Stimulated activated CD4-positive, alpha-beta T cell treated with anti-CD3 and anti-CD28 coated beads, Interleukin-2, amount 100 ng/mL, for 4 hours (primary cell): ENCODE measurements at regions not wholly inside any gene's neighbourhood (a gene's known extent, or its start where the extent isn't known, plus 50 kb on each side); places are given as distances from the start of the nearest gene placed in this dataset.
"Not testable (repeated sequence)": the region's sequence is repeated elsewhere in the genome, so short reads cannot be mapped to it uniquely, and the experiment has no call there.

ENCODE experiments used
- DNase-seq: peaks from one replicate; pipeline ENCODE4 v3.0.0-alpha.2; 2020; ENCODE audit warnings: low read depth

DNA sequence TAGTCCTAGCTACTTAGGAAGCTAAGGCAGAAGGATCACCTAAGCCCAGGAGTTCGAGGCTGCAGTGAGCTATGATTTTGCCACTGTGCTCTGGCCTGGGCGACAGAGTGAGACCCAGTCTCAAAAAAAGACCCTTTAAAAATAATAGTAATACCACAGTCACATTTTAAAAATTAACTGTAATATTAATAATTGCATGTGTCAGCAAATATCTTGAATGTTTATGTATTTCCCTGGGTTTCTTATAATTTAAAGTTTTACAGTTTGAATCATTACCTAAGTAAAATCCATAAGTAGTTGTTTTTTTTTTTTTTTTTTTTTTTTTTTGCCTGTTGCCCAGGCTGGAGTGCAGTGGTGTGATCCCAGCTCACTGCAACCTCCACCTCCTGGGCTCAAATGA, 69.2 kb downstream of the LYZL2 start:
- DNase-seq = no peak

DNA sequence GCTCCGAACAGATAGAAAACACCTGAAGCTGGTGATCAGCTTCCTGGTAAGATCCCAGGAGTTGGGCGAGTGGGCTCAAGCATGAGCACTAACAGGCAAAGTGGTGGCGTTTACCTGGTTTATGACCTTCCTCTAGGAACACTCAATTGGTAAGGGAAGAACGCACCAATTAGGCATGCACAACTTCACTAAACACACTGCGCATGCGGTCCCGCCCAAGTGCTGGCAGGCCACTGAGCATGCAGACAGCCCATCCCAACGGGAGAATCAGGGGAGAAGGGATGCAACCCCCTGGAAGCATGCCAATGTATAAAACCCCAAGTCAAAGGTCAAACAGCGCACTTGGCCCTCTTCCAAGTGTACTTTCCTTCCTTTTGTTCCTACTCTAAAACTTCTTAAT, 70.4 kb downstream of the LYZL2 start:
- no peak for DNase-seq

DNA sequence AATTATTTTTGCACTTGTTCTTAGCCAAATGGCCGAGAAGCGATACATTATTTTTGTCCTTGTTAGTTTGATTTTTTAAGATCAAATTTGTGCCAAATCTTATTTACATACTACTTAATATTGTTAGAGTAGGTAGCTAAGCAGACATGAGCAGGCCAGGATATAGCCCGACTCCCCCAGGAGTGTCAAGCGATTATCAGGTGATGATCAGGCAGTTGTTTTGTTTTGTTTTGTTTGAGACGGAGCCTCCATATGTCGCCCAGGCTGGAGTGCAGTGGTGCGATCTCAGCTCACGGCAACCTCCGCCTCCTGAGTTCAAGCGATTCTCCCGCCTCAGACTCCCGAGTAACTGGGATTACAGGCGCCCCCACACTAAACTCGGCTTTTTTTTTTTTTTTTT, 71.1 kb downstream of the LYZL2 start:
- DNase-seq = no peak

DNA sequence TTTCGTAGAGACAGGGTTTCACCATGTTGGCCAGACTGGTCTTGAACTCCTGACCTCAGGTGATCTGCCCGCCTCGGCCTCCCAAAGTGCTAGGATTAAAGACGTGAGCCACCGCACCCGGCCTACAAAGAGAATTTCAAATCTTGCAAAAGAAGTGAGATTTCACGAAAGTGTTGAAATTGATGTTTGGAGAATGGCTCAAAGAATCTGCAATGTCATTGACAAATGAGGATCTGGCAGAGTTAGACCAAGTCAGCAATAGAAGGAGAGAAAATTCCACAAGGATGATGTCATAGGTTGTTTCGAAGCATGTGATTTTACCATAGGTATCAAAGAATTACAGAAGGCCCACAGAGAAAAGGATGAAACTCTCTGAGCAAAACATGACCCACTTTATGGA, 71.7 kb downstream of the LYZL2 start:
- DNase-seq = no peak

DNA sequence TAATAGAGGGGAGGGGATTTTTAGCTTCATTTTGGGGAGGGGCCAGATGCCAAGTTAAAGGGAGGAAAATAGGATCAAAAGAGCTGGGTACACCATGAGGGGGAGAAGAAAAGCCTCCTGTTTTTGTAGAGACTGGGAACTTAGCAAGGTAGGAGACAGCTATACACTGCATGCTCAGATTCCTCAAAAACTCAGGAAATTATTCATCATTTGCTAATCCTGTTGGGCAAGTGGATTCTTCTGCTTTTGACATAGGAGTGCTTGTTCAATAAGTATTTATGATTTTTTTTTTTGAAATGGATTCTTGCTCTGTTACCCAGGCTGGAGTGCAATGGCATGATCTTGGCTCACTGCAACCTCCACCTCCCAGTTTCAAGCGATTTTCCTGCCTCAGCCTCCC, 73.4 kb downstream of the LYZL2 start:
- no peak for DNase-seq

DNA sequence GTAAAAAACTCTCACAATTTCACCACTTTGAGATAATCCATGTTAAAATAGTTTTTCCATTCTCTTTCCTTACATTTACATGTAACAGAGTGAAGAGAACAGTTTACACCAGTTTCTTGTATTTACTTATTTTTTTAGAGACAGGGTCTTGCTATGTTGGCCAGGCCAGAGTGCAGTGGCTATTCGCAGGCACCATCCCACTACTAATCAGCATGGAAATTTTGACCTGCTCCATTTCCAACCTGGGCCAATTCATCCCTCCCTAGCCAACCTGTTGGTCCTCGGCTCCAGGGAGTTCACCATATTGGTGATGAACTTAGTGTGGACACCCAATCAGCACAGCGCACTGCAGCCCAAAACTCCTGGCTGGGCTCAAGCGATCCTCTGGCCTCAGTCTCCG, 74.1 kb downstream of the LYZL2 start:
- no peak for DNase-seq

DNA sequence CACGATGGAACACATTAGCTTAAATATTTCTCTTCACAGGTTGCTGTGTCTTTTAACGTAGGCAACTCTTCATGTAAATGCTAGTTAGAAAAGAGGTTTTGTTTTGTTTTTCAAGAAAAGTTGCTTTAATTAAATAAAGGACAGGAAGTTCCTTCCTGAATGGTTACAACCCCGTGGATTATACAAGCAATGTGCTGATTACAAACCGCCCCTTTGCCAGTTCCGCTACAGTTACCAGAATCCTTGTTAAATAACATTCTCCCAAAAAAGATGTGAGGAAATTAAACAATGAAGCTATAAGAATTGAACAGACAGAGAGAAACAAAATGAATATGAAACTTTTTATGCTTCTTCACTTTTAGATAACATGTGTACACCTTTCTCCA, 75.1 kb downstream of the LYZL2 start:
- no peak for DNase-seq

DNA sequence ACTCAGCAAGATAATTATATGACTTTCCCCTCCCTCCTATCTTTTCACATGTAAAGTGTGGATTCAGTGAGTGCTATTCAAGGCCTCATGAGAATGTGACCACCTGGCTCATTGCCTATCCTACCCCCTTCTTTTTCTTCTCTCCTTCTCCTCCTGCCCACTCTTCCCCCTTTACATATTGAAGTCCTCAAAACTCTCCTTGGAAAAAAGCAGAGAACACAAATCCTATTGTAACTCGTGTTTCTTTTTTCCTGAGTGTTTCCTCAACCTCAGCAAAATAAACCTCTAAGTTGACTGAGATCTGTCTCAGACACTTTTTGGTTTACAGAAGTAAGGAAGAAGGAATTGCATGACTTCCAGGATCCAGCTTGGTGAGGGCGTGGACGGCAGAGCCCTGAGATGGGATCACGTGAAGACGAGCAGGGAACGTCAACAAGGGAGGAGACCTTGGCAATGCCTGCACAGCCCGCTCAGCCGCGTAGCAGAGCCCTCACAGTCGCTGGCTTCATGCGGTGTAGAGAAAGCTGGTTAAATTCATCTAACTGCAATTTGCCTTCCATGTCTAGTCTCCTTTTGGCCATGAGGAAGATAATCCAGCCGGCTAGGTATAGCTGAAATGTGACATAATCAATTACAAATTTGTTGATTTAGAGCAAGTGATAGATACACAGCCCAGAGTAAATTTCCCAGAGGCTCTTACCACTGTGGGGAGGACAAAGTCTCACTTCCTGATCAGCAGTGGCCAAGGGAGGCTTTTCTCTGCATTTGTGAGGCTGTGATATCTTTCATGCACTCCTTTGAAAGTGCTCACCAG, 75.7 kb downstream of the LYZL2 start:
- no peak for DNase-seq

DNA sequence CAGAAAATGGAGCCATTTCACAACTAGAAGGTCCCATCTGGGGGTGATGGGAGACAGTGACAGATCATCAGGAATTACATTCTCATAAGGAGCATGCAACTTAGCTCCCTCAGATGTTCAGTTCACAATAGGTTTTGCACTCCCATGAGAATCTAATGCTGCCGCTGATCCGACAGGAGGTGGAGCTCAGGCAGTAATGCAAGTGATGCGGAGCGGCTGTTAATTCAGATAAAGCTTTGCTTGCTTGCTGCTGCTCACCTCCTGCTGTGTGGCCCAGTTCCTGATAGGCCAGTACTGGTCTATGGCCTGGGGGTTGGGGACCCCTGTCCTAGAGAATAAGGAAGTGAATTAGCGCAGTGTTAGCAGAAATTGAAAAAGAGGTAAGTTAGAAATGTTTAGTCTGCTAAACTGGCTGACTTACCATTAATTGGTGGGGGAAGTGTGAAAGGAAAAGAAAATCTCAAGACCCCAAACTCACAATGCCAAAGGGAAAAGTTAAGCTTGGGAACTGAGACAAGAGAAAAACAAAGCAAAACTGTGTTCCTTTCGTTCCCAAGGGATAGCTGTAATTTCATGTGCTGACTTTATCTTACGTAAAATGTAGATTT, 76.4 kb downstream of the LYZL2 start:
- DNase-seq = no peak

DNA sequence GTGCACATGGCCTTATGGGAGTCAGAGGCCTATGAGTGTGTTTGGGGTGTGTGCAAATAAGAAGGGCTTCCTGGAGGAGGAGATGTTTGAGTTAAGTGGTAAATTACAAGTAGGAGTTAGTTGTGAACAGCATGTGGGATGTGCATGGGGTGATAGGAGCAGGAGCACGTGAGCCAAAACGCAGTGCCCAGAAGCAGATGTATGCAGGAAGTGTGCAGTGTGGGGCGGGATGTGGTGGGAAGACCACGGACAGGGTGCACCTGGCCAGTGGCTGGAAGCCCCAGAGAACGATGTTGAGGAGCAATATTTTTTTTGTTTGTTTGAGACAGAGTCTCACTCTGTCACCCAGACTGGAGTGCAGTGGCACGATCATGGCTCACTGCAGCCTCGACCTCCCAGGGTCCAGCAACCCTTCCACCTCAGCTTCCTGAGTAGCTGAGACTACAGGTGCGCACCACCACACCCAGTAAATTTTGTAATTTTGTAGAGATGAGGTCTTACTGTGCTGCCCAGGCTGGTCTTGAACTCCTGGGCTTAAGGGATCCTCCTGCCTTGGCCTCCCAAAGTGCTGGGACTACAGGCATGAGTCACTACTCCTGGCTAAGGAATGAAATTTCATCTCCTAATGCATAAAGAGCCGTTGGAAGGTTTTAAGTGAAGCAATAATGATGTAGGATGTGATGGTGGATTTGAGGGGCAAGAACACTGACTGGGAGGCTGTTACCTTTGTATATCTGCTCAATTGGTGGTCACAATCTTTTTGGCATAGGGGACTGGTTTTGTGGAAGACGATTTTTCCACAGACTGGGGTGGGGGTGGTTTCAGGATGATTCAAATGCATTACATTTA, 78.4 kb downstream of the LYZL2 start:
- no peak for DNase-seq

DNA sequence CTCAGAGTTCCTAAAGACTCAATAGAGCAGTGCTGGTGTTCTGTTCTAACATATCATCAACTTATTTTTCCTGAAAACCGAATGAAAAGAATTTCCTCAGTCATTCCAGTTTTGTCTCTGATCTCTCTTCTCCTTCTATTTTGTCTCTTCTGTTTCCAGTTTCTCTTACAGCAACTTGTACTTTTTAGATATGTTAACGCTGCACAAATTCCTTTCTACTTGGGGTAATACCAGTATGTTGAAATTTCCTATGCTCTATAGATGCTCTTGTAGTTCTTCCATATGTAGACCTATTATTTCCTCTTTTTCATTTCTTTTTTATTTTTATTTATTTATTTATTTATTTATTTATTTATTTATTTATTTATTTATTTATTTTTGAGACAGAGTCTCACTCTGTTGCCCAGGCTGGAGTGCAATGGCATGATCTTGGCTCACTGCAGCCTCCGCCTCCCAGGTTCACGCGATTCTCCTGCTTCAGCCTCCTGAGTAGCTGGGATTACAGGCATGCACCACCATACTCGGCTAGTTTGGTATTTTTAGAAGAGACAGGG, 80.3 kb downstream of the LYZL2 start:
- not testable (repeated sequence) for DNase-seq

DNA sequence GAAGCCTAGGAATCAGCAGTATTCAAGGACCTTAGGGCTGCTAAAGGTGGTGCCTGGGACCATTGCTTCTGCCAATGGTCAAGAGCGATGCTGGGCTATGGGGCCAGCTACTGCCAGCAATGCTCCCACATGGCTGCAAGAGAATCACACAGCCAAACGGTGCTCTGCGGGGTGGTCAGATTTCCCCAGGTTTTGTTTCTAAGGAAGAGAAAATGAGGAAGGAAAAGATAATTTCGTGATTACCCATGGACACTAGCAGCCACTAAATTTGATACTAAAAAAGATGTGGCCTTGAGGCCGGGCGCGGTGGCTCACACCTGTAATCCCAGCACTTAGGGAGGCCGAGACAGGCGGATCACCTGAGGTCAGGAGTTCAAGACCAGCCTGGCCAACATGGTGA, 83.0 kb downstream of the LYZL2 start:
- DNase-seq = no peak

DNA sequence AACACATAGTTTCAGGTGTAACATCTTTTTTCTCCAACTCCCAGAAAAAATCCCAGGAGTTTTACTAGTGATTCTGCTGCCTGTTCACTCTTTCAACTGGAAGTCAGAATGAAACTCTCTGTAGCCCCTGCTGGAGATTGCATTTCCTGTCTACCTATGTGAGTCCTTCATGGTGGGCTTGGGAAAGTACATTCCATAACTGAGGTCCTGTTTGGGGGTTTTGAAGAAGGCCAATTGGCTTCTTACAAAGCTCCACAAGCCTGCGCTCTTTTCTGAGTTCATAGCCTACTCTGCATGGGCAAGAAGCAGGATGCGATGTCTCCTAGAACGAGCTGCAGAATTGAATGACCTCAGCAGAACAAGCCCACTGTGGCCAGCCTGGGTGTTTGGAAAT, 86.7 kb downstream of the LYZL2 start:
- no peak for DNase-seq

DNA sequence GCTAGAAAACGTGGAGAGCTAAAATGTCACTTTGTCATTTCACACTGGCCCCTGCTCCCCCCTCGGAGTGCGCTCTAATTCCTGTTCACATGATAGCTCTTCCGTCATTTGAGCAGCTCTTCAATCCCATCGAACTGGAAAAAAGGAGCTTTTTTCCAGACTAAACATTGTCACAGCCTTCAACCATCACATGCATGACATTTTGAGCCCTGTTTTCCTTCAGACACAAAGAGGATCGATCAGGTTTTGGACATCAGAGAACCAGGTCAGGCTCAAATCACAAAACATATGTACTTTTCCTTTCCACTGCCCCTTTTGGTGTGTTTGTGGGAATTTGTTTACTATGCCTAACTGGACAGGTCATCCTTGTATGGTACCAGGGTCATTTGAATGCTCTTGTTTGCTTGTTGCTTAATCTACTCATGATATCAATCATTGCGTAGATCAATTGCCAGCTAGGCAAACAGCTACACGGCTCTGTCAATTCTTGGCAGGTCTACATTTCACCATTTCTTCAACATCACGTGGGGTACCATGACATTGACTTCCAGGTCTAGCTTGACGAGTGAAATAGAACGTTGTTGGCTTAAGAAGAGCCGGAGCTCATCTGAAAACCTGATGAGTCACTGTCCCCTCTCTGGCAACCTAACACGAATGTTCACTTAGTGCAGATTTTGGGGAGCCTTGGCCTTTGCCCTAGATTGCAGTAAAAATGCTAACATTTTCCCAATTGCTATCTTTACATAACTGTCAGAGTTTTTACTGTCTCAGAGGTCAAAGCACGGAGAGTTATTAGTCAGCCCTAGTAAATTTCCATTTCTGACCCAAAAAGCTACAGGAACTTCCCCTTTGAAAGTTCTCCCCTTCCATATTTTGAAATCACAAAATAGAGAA, 87.3 kb downstream of the LYZL2 start:
- no peak for DNase-seq

DNA sequence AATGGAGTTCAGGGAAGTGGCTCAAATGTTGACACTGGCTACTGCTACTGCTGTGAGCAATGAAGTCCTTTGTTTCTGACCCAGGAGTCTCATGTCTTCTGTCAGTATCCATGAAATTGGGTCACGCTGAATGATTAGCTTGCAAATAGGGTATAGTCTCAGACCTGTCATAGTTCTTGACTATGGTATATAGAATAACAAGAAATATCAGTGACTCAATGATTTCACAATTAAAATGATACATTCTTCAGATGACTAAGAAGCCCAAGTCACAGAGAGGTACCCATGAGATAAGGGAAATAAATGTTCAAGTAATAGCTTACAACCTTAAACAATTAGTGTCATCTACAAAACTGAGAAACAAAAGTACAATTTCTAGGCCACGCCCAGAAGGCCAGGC, 89.3 kb downstream of the LYZL2 start:
- no peak for DNase-seq

DNA sequence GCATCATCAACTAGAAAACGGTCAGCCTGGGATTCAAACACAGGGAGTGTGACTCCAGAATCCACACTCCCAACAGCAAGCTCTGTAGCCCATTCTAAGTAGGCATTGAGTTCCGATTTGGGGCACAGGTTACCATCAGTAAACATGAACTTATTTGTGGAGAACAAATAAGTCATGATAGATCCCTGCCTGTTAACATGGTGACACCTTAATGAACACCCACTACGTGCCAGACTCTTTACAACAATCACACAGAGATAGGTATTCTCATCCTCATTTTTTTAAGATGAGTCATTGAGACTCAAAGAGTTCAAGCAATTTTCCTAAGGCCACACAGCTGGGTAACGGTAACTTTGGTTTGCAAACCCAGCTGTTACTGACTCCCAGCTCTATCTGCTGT, 91.5 kb downstream of the LYZL2 start:
- no peak for DNase-seq

DNA sequence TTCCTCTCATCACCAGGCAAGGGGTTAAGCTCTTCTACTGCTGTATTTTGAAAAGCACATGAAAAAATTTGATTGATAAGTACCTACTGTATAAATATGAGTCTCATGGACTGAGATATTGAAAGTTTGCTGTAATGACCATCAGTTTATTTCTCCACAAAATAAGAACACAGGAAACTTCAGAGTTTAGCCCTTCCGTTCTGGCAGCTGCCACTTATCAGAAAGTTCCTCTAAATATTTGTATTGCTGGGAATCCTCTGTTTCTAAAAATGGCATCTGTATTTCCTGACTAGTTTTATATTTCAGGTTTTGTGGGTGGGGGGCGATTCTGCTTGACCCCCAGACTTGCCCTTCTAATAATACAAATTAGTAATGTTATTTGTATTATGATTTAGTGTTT, 92.0 kb downstream of the LYZL2 start:
- DNase-seq = no peak

DNA sequence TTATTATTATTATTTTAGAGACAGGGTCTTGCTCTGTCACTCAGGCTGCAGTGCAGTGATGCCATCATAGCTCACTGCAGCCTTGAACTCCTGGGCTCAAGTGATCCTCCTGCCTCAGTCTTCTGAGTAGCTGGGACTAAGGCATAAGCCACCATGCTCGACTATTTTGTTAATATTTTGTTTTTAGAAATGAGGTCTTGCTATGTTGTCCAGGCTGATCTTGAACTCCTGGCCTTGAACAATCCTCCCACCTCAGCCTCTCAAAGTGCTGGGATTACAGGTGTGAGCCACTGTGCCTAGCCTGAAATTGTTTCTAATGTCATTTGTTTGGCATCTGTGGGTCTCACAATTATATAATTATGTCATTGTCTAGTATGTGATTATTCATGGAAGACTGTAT, 92.4 kb downstream of the LYZL2 start:
- DNase-seq = not testable (repeated sequence)

DNA sequence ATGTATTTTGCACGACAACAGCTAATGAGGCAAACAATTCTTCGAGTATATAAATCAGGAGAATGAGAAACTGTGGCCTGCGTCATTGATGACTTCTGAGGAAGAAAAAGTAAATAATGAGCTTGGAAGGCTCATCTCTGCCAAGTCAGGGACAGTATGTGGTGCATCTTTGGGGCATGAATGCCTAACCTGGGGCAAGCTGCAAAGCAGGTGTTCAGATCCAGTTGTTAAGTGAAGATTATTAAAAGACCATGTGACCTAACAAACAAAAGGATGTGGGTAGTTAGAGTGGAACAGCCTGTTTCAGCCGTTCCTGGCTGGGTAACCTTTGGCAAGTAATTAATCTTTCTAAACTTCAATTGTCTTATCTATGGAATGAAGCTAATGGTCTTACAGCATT, 93.0 kb downstream of the LYZL2 start:
- no peak for DNase-seq

DNA sequence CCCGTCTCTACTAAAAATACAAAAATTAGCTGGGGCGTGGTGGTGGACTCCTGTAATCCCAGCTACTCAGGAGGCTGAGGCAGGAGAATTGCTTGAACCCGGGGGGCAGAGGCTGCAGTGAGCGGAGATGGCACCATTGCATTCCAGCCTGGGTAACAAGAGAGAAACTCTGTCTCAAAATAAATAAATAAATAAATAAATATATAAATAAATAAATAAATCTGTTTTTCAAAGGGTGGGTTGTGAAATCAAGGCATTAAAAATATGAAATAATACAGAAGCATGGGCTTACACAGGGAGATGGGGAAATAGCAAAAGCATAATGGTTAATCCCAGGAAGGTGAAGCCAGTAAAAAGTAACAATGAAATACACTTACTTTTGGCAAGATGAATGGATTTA, 93.9 kb downstream of the LYZL2 start:
- no peak for DNase-seq

DNA sequence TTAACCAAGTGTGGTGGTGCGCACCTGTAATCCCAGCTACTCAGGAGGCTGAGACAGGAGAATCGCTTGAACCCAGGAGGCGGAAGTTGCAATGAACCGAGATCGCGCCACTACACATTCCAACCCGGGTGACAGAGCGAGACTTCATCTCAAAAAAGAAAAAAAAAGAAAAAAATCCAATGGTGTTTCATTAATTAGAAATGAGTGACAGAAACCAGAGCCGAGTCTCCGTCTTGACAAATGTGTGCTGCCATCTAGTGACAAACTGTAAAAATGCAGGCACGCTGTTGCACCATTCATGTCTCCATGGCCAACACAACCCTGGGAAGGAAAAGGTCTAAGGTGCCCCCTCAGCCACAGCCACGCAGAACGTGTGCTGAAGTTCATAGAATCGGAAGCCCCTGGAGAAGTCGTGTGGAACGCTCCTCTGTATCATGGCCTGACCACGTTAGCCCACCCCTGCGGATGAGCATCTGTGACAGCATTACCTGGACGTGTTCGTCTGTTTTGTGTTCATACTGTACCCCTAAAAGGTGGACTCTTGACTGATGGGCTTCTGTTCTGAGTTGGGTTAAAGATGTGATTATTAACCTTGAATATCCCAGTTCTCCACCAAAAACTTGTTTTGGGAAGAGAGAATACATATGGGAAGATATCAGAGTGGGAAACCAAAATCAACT, 94.9 kb downstream of the LYZL2 start:
- peak; percentile 59 for DNase-seq
